PC-3 (cell line): ENCODE measurements at regions not wholly inside any gene's neighbourhood (a gene's known extent, or its start where the extent isn't known, plus 50 kb on each side); places are given as distances from the start of the nearest gene placed in this dataset.

Experiments
- ATAC-seq: fragments of 200-7000 bp; cut with Tn5 transposase; 2 replicates; pipeline ENCODE4 v1.9.1; 2020; ENCODE audit warnings: mild to moderate bottlenecking, moderate library complexity
- BruUV-seq: library from RNA; stranded (reverse); fragments of 400-500 nt; replicated peaks from 2 replicates; lab custom pipeline; 2021; lab: Mats Ljungman, UMichigan
- CTCF ChIA-PET: fragments of 300-600 bp; sonication (Branson Sonifier 250); formaldehyde crosslinking; loops from one replicate; lab custom pipeline; 2022; ENCODE audit warnings: antibody characterized with exemption; lab: Charles Lee
- POLR2A ChIA-PET: fragments of 300-600 bp; sonication (Branson Sonifier 250); formaldehyde crosslinking; loops from one replicate; lab custom pipeline; 2022; ENCODE audit warnings: antibody characterized with exemption; ENCODE audit not compliant: unreplicated experiment; lab: Charles Lee
- DNase-seq: peaks from one replicate; pipeline ENCODE4 v3.0.0-alpha.2; 2015
- H2AFZ ChIP-seq: fragments of 300-600 bp; sonication (generic); 2 replicates; pipeline ENCODE4 v1.6.0; 2016; ENCODE audit warnings: antibody characterized with exemption, low read length
- H3F3A ChIP-seq: fragments of 300-600 bp; sonication (generic); one replicate; pipeline ENCODE4 v1.6.0; 2017; ENCODE audit warnings: antibody characterized with exemption, low read length, control low read depth, mild to moderate bottlenecking; ENCODE audit not compliant: unreplicated experiment
- H3K27ac ChIP-seq: fragments of 300-600 bp; sonication (generic); 2 replicates; pipeline ENCODE4 v1.5.1; 2016; ENCODE audit warnings: mild to moderate bottlenecking, low read length
- H3K27me3 ChIP-seq: fragments of 300-600 bp; sonication (generic); 2 replicates; pipeline ENCODE4 v1.6.1; 2016; ENCODE audit warnings: low read length, mixed read lengths
- H3K36me3 ChIP-seq: fragments of 300-600 bp; sonication (generic); 2 replicates; pipeline ENCODE4 v1.6.1; 2016; ENCODE audit warnings: low read depth, mixed run types, low read length, mixed read lengths
- H3K4me1 ChIP-seq: fragments of 300-600 bp; sonication (generic); 2 replicates; pipeline ENCODE4 v1.5.1; 2016; ENCODE audit warnings: low read length; ENCODE audit not compliant: insufficient read depth
- H3K4me2 ChIP-seq: fragments of 300-600 bp; sonication (generic); 2 replicates; pipeline ENCODE4 v1.6.0; 2016; ENCODE audit warnings: low read length
- H3K4me3 ChIP-seq: fragments of 300-600 bp; sonication (generic); 2 replicates; pipeline ENCODE4 v1.5.1; 2016; ENCODE audit warnings: mild to moderate bottlenecking, low read length, mixed read lengths
- H3K79me2 ChIP-seq: fragments of 300-600 bp; sonication (generic); 2 replicates; pipeline ENCODE4 v1.6.1; 2017; ENCODE audit warnings: low read length, mixed read lengths
- H3K9ac ChIP-seq: fragments of 300-600 bp; sonication (generic); 2 replicates; pipeline ENCODE4 v1.6.0; 2016; ENCODE audit warnings: mild to moderate bottlenecking, low read length
- H3K9me2 ChIP-seq: fragments of 300-600 bp; sonication (generic); replicated peaks from 2 replicates; pipeline ENCODE4 v1.6.1; 2016; ENCODE audit warnings: mixed run types, low read length, mixed read lengths
- H3K9me3 ChIP-seq: fragments of 300-600 bp; sonication (generic); 2 replicates; pipeline ENCODE4 v1.6.1; 2016; ENCODE audit warnings: low read length, mixed read lengths
- H4K20me1 ChIP-seq: fragments of 300-600 bp; sonication (generic); 2 replicates; pipeline ENCODE4 v1.6.1; 2016; ENCODE audit warnings: low read length, mixed read lengths
- CTCF ChIP-seq: fragments of 300-600 bp; sonication (generic); conservative IDR thresholded peaks from 2 replicates; pipeline ENCODE4 v1.5.1; 2017; ENCODE audit warnings: antibody characterized with exemption, low read depth, mild to moderate bottlenecking, low read length
- EZH2 ChIP-seq: fragments of 300-600 bp; sonication (generic); IDR thresholded peaks from one replicate; pipeline ENCODE4 v1.6.1; 2017; ENCODE audit warnings: antibody characterized with exemption, mild to moderate bottlenecking, low read length; ENCODE audit not compliant: unreplicated experiment
- EZH2phosphoT487 ChIP-seq: fragments of 300-600 bp; sonication (generic); IDR thresholded peaks from 2 replicates; pipeline ENCODE4 v1.6.1; 2018; ENCODE audit warnings: mild to moderate bottlenecking, antibody characterized with exemption, low read length, borderline replicate concordance
- intact Hi-C: fragments of 100-400 bp; cut with micrococcal nuclease; formaldehyde crosslinking; loops from 2 replicates; pipeline ENCODE4 v1.9.0; 2023

DNA sequence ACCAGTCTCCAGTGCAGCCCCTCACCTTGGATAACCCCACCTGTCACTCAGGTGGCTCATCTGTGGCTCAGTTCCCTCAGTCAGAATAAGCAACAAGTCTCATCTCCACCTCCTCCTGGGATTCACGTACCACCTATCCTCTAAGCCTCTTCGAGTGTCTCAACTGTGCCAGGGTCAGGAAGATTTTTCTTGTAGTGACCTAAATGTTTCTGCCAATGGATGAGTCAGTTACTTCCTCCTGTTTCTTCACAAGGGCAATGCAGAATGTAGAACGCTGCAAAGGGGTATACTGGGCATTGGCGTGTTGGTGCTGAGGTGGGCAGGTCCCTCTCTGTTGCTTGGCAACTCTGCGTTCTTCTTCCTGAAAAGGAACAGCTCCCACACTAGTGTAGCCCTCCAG is 213.3 kb upstream of the CXCR4 start:
- peak; percentile 11 for DNase-seq
- no peak overlapping the region for H2AFZ ChIP-seq
- no peaks in the 10 kb centered on the region for H3K79me2 ChIP-seq
- no TSS peak for BruUV-seq
- H3K9me2 ChIP-seq, result no peaks in the 10 kb centered on the region
- H3K4me2 ChIP-seq, result no peak overlapping the region
- no peak for ATAC-seq
- H3K9ac ChIP-seq, result no peak overlapping the region
- H3K4me3 ChIP-seq, result no peak overlapping the region
- no peak overlapping the region for H3K27ac ChIP-seq
- no peaks in the 10 kb centered on the region for H4K20me1 ChIP-seq
- TF ChIP-seq EZH2phosphoT487 (no peak), EZH2 (no peak), CTCF (no peak)
- intact Hi-C loops, result no loop called here
- no peaks in the 10 kb centered on the region for H3K36me3 ChIP-seq
- peaks cover 6% of the 10 kb centered on the region; the same call in 1 of the 2 replicates for H3K4me1 ChIP-seq
- no peaks in the 10 kb centered on the region for H3F3A ChIP-seq
- ChIA-PET CTCF (no interaction called here), POLR2A (no interaction called here)
- H3K27me3 ChIP-seq, result no peaks in the 10 kb centered on the region
- no peaks in the 10 kb centered on the region for H3K9me3 ChIP-seq

GRCh38 chr2:136328207-136328795 is 210.4 kb upstream of the CXCR4 start:
- no peaks in the 10 kb centered on the region for H3K9me2 ChIP-seq
- H3K4me1 ChIP-seq, result peaks cover 6% of the 10 kb centered on the region; the same call in 1 of the 2 replicates
- no peak overlapping the region for H3K4me2 ChIP-seq
- no peaks in the 10 kb centered on the region for H3F3A ChIP-seq
- no peak overlapping the region for H3K9ac ChIP-seq
- CTCF ChIA-PET, result no interaction called here
- H2AFZ ChIP-seq, result no peak overlapping the region
- H3K79me2 ChIP-seq, result no peaks in the 10 kb centered on the region
- no peak for ATAC-seq
- no peaks in the 10 kb centered on the region for H3K36me3 ChIP-seq
- no peak overlapping the region for H3K4me3 ChIP-seq
- no peak overlapping the region for H3K27ac ChIP-seq
- no peaks in the 10 kb centered on the region for H4K20me1 ChIP-seq
- BruUV-seq, result no TSS peak
- intact Hi-C loops, result no loop called here
- POLR2A ChIA-PET, result no interaction called here
- H3K9me3 ChIP-seq, result no peaks in the 10 kb centered on the region
- no peaks in the 10 kb centered on the region for H3K27me3 ChIP-seq
- no peak for DNase-seq
- TF ChIP-seq EZH2phosphoT487 (no peak), CTCF (no peak), EZH2 (no peak)

DNA sequence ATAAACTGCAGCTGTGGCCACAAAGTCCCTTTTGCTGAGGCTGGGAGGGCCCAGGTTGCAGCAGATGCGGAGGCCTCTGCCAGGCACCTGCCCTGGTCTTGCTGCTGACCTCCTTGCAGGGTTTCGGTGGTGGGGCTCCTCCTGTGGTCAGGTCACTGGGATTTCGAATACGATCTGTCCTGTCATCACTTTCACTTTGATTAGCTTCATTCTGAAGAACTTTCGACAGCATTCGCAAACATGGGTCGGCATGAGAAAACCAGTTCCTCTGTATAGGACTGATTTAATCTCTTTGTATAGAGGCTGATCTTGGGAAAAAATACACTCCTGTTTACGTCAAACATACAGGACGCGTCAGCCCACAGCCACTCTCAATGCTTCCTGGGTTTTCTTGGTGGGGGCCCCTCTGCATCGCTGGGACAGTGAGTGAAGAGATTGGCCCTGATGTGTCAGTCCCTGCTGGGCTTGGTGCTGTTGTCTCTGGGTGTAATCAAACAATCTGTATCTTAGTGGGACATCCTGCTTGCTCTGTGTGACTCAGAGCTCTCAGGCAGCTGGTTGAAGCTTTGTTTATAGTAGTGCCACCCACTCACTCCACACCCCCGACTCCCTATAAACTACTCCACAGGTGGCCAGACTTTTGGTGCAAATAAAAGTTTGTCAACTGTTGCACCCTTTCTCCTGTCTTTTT is 209.4 kb upstream of the CXCR4 start:
- Histone ChIP-seq H3K4me2 (peak overlapping the region; percentile 23), H3K9me2 (no peaks in the 10 kb centered on the region), H3K79me2 (no peaks in the 10 kb centered on the region), H3K27me3 (peaks cover 7% of the 10 kb centered on the region; the same call in 1 of the 2 replicates), H3K27ac (peak overlapping the region; percentile 36), H3K4me1 (peaks cover 6% of the 10 kb centered on the region; the same call in 1 of the 2 replicates), H3K9ac (no peak overlapping the region), H3K36me3 (no peaks in the 10 kb centered on the region), H3K4me3 (no peak overlapping the region), H4K20me1 (no peaks in the 10 kb centered on the region), H3K9me3 (no peaks in the 10 kb centered on the region), H2AFZ (no peak overlapping the region), H3F3A (no peaks in the 10 kb centered on the region)
- ChIA-PET CTCF (no interaction called here), POLR2A (no interaction called here)
- no TSS peak for BruUV-seq
- intact Hi-C loops, result no loop called here
- DNase-seq (peak; percentile 62), ATAC-seq (peak; percentile 85)
- no peak for TF ChIP-seq EZH2phosphoT487
- TF ChIP-seq EZH2, result no peak
- TF ChIP-seq CTCF, result no peak
